SK-N-SH (cell line): ENCODE measurements at regions not wholly inside any gene's neighbourhood (a gene's known extent, or its start where the extent isn't known, plus 50 kb on each side); places are given as distances from the start of the nearest gene placed in this dataset.

Experiments used
- CTCF ChIA-PET: fragments of 300-600, 350-600 bp; formaldehyde crosslinking; extraction: SDS; loops from one replicate; lab custom pipeline; 2021; lab: Yijun Ruan, JAX
- POLR2A ChIA-PET: fragments of 350-600 bp; sonication (Branson Sonifier 250); formaldehyde crosslinking; extraction: SDS; loops from one replicate; lab custom pipeline; 2020; ENCODE audit warnings: antibody characterized with exemption, inconsistent platforms; lab: Yijun Ruan, JAX
- DNase-seq: peaks from one replicate; pipeline ENCODE4 v3.0.0; 2012
- H2AFZ ChIP-seq: fragments of 200-600 bp; sonication (generic); 2 replicates; pipeline ENCODE4 v1.8.1; 2016; ENCODE audit warnings: antibody characterized with exemption, mild to moderate bottlenecking, low read depth
- H3F3A ChIP-seq: fragments of 200-600 bp; sonication (generic); replicated peaks from 2 replicates; pipeline ENCODE3; 2016; ENCODE audit warnings: antibody characterized with exemption, mild to moderate bottlenecking; ENCODE audit not compliant: insufficient read depth
- H3K27ac ChIP-seq, 2 experiments: fragments of 200-500 bp in 1 of 2; fragments of 200-600 bp in 1 of 2; sonication (Bioruptor generic) in 1 of 2; sonication (generic), shearing (Covaris generic) in 1 of 2; 2 replicates each; pipeline versions ENCODE4 v1.5.1 to v1.6.1; 2014 to 2016; ENCODE audit warnings: low read depth in 2 of 2, inconsistent platforms in 1 of 2, low read length in 1 of 2, mild to moderate bottlenecking in 1 of 2, mixed read lengths in 1 of 2
- H3K27me3 ChIP-seq: fragments of 200-600 bp; sonication (generic), shearing (Covaris generic); 2 replicates; pipeline ENCODE4 v1.6.1; 2016; ENCODE audit warnings: mixed run types; ENCODE audit not compliant: insufficient read depth
- H3K36me3 ChIP-seq, 2 experiments: fragments of 200-500 bp in 1 of 2; fragments of 200-600 bp in 1 of 2; sonication (Bioruptor generic) in 1 of 2; sonication (generic) in 1 of 2; replicated peaks in 1 of 2; 2 replicates each; pipeline versions ENCODE3 to v1.5.1; 2014 to 2016; ENCODE audit warnings: low read length in 1 of 2, mild to moderate bottlenecking in 1 of 2; ENCODE audit not compliant: insufficient read depth in 2 of 2, control insufficient read depth in 1 of 2
- H3K4me1 ChIP-seq, 2 experiments: fragments of 200-500 bp in 1 of 2; fragments of 200-600 bp in 1 of 2; sonication (Bioruptor generic) in 1 of 2; sonication (generic), shearing (Covaris generic) in 1 of 2; 2 replicates each; pipeline versions ENCODE4 v1.5.1 to v1.6.1; 2014 to 2016; ENCODE audit warnings: low read depth in 1 of 2, low read length in 1 of 2, mixed run types in 1 of 2; ENCODE audit not compliant: insufficient read depth in 2 of 2, control insufficient read depth in 1 of 2
- H3K4me2 ChIP-seq: fragments of 200-600 bp; sonication (generic), shearing (Covaris generic); 2 replicates; pipeline ENCODE4 v1.6.1; 2017; ENCODE audit warnings: mixed run types
- H3K4me3 ChIP-seq, 2 experiments: fragments of 200-500 bp in 1 of 2; fragments of 200-600 bp in 1 of 2; sonication (Bioruptor generic) in 1 of 2; sonication (generic), shearing (Covaris generic) in 1 of 2; 2 replicates each; pipeline versions ENCODE4 v1.5.1 to v1.8.1; 2014 to 2016; ENCODE audit warnings: low read depth in 2 of 2, inconsistent platforms in 1 of 2, low read length in 1 of 2, mild to moderate bottlenecking in 1 of 2, mixed read lengths in 1 of 2, moderate library complexity in 1 of 2
- H3K79me2 ChIP-seq: fragments of 200-600 bp; sonication (generic); 2 replicates; pipeline ENCODE4 v1.8.1; 2017; ENCODE audit warnings: mild to moderate bottlenecking; ENCODE audit not compliant: insufficient read depth
- H3K9ac ChIP-seq: fragments of 200-600 bp; sonication (generic); 2 replicates; pipeline ENCODE4 v1.6.1; 2017; ENCODE audit warnings: mixed run types
- H3K9me2 ChIP-seq: fragments of 200-600 bp; sonication (generic); 2 replicates; pipeline ENCODE4 v1.6.1; 2017; ENCODE audit warnings: mixed run types
- H3K9me3 ChIP-seq: fragments of 200-600 bp; sonication (generic); 2 replicates; pipeline ENCODE4 v1.6.1; 2017; ENCODE audit warnings: mixed run types, mild to moderate bottlenecking, moderate library complexity
- H4K20me1 ChIP-seq: fragments of 200-600 bp; sonication (generic); 2 replicates; pipeline ENCODE4 v1.6.1; 2017; ENCODE audit warnings: mild to moderate bottlenecking, mixed run types; ENCODE audit not compliant: insufficient read depth
- CTCF ChIP-seq: fragments of 200-600 bp; sonication (generic); IDR thresholded peaks from 2 replicates; pipeline ENCODE4 v1.6.1; 2017; ENCODE audit warnings: antibody characterized with exemption, mild to moderate bottlenecking, moderate library complexity
- ELF1 ChIP-seq: IDR thresholded peaks from 2 replicates; pipeline ENCODE4 v1.4.0; 2012
- EP300 ChIP-seq, 2 experiments: IDR thresholded peaks; 2 replicates each; pipeline versions ENCODE4 v1.4.0 to v1.6.1; 2012; ENCODE audit warnings: borderline replicate concordance in 1 of 2, low read depth in 1 of 2, low read length in 1 of 2
- EZH2phosphoT487 ChIP-seq: fragments of 200-600 bp; sonication (generic); IDR thresholded peaks from 2 replicates; pipeline ENCODE4 v1.6.1; 2017; ENCODE audit warnings: low read depth, mixed run types, mild to moderate bottlenecking, antibody characterized with exemption, moderate library complexity, borderline replicate concordance
- FOSL2 ChIP-seq: IDR thresholded peaks from 2 replicates; pipeline ENCODE4 v1.4.0; 2012; ENCODE audit warnings: low read depth, mild to moderate bottlenecking, moderate library complexity, borderline replicate concordance
- FOXJ3 ChIP-seq: sonication (generic); formaldehyde crosslinking; IDR thresholded peaks from 2 replicates; pipeline ENCODE4 v1.5.1; 2020; ENCODE audit warnings: mild to moderate bottlenecking, missing genetic modification reagents
- GATA2 ChIP-seq: sonication (generic); formaldehyde crosslinking; IDR thresholded peaks from 2 replicates; pipeline ENCODE4 v1.5.0; 2020; ENCODE audit warnings: mild to moderate bottlenecking, missing genetic modification reagents
- MEF2A ChIP-seq: IDR thresholded peaks from 2 replicates; pipeline ENCODE4 v1.4.0; 2012; ENCODE audit warnings: low read depth, borderline replicate concordance
- NRF1 ChIP-seq: IDR thresholded peaks from 2 replicates; pipeline ENCODE4 v1.6.1; 2012; ENCODE audit warnings: low read depth, mild to moderate bottlenecking, low read length
- PBX3 ChIP-seq: IDR thresholded peaks from 2 replicates; pipeline ENCODE4; 2012
- RFX5 ChIP-seq: IDR thresholded peaks from 2 replicates; pipeline ENCODE4 v1.6.1; 2012; ENCODE audit warnings: mild to moderate bottlenecking, improper control_type of control experiment, low read length
- RXRA ChIP-seq: IDR thresholded peaks from 2 replicates; pipeline ENCODE4 v1.4.0; 2012; ENCODE audit warnings: low read depth, mild to moderate bottlenecking, borderline replicate concordance
- TAF1 ChIP-seq: IDR thresholded peaks from 2 replicates; pipeline ENCODE4 v1.6.1; 2012; ENCODE audit warnings: low read depth, mild to moderate bottlenecking, low read length, moderate library complexity, borderline replicate concordance
- USF1 ChIP-seq: IDR thresholded peaks from 2 replicates; pipeline ENCODE4 v1.4.0; 2012; ENCODE audit warnings: low read depth, borderline replicate concordance
- YY1 ChIP-seq: IDR thresholded peaks from 2 replicates; pipeline ENCODE4 v1.4.0; 2012; ENCODE audit warnings: low read depth, mild to moderate bottlenecking
- ZBTB33 ChIP-seq: IDR thresholded peaks from 2 replicates; pipeline ENCODE4 v1.4.0; 2012; ENCODE audit warnings: low read depth, borderline replicate concordance
- WGBS: methylation state at CpG from one replicate; pipeline ENCODE4 v1.1.6; 2017; ENCODE audit warnings: low lambda C conversion rate; 5-methylcytosine and 5-hydroxymethylcytosine counted together

- H3K9me2 ChIP-seq = no peaks in the 10 kb centered on the region
- no peak overlapping the region for H3K27ac ChIP-seq
- DNase-seq = no peak
- H3K36me3 ChIP-seq = no peaks in the 10 kb centered on the region
- POLR2A ChIA-PET = no interaction called here
- no peaks in the 10 kb centered on the region for H3F3A ChIP-seq
- no peaks in the 10 kb centered on the region for H3K4me1 ChIP-seq
- 96% methylated on average over 2 of the region's 2 CpGs for WGBS
- no peaks in the 10 kb centered on the region for H3K79me2 ChIP-seq
- no peak overlapping the region for H2AFZ ChIP-seq
- no peak for TF ChIP-seq CTCF
- TF ChIP-seq RXRA = no peak
- no peak for TF ChIP-seq ELF1
- no peak for TF ChIP-seq EP300 (IDR thresholded peaks at IDR 0.05; ENCODE audit: borderline replicate concordance in 1 of 2, low read depth in 1 of 2, low read length in 1 of 2)
- no peak for TF ChIP-seq GATA2 (CRISPR knock-in tag)
- no peak for TF ChIP-seq TAF1
- no peak for TF ChIP-seq EZH2phosphoT487
- TF ChIP-seq USF1 = no peak
- no peak for TF ChIP-seq YY1
- TF ChIP-seq ZBTB33 = no peak
- TF ChIP-seq MEF2A = no peak
- TF ChIP-seq NRF1 = no peak
- TF ChIP-seq FOXJ3 (CRISPR knock-in tag) = no peak
- no peak for TF ChIP-seq FOSL2
- no peak for TF ChIP-seq PBX3
- TF ChIP-seq RFX5 = no peak
- TF ChIP-seq, all 33 proteins: peak for 0
- Histone ChIP-seq H4K20me1 (no peaks in the 10 kb centered on the region), H3K4me2 (no peak overlapping the region), H3K9ac (no peak overlapping the region), H3K9me3 (no peaks in the 10 kb centered on the region), H3K4me3 (no peak overlapping the region), H3K27me3 (no peaks in the 10 kb centered on the region)
- CTCF ChIA-PET = interaction anchor here (0.7 to 1.5 kb wide), 5 partner anchors 11 to 510 kb away, joined by 3 to 4 read pairs (median 3); no protein-coding TSS in a partner anchor
Measured at GRCh38 chr7:81507221-81507620, 262.6 kb downstream of the HGF start.
